GM20000 (cell line): ENCODE measurements at regions not wholly inside any gene's neighbourhood (a gene's known extent, or its start where the extent isn't known, plus 50 kb on each side); places are given as distances from the start of the nearest gene placed in this dataset.
"Not testable (repeated sequence)": the region's sequence is repeated elsewhere in the genome, so short reads cannot be mapped to it uniquely, and the experiment has no call there.

Source experiments
- DNase-seq: peaks from one replicate; pipeline ENCODE4 v3.0.0; 2012; ENCODE audit warnings: low spot score
- CTCF ChIP-seq: IDR thresholded peaks from 2 replicates; pipeline ENCODE4 v1.5.1; 2012; ENCODE audit warnings: mild to moderate bottlenecking, control low read depth; ENCODE audit errors: extremely low read depth, missing control alignments

GRCh38 chr17:30597776-30598288 lies 120.6 kb downstream of the GOSR1 start:
- no peak for DNase-seq

GRCh38 chr17:30596948-30597775 lies 120.0 kb downstream of the GOSR1 start:
- DNase-seq = not testable (repeated sequence)

More at GRCh38 chr17:30597776-30598288, 120.6 kb downstream of the GOSR1 start:
- TF ChIP-seq CTCF = no peak

- DNase-seq = not testable (repeated sequence)
Observed at GRCh38 chr17:30594953-30595371, 117.8 kb downstream of the GOSR1 start.

GRCh38 chr17:30594223-30594952 lies 117.2 kb downstream of the GOSR1 start:
- no peak for TF ChIP-seq CTCF
- no peak for DNase-seq

- TF ChIP-seq CTCF = no peak
- no peak for DNase-seq
Observed at GRCh38 chr17:30590081-30590733, 113.0 kb downstream of the GOSR1 start.

GRCh38 chr17:30589431-30589830 lies 112.2 kb downstream of the GOSR1 start:
- no peak for DNase-seq
- no peak for TF ChIP-seq CTCF

GRCh38 chr17:30588798-30589247 lies 111.6 kb downstream of the GOSR1 start:
- DNase-seq = no peak
- no peak for TF ChIP-seq CTCF
